Peyer's patch (tissue), 4 donors: ENCODE measurements at regions not wholly inside any gene's neighbourhood (a gene's known extent, or its start where the extent isn't known, plus 50 kb on each side); places are given as distances from the start of the nearest gene placed in this dataset.

ENCODE experiments used
- DNase-seq, 3 donors: peaks; one replicate each; pipeline ENCODE4 v3.0.0-alpha.2; 2017 to 2019
- H3K27ac ChIP-seq, 4 donors: fragments of 200-600 bp; sonication (generic); one replicate each; pipeline ENCODE4 v1.5.1; 2016 to 2019
- H3K27me3 ChIP-seq, 2 donors: fragments of 200-600 bp; sonication (generic); one replicate each; pipeline ENCODE4 v1.5.1; 2019
- H3K36me3 ChIP-seq, 3 donors: fragments of 200-600 bp; sonication (generic); one replicate each; pipeline ENCODE4 v1.5.1; 2016 to 2019
- H3K4me1 ChIP-seq, 4 donors: fragments of 200-600 bp; sonication (generic); one replicate each; pipeline ENCODE4 v1.5.1; 2016 to 2019
- H3K4me3 ChIP-seq, 4 donors: fragments of 200-600 bp; sonication (generic); 1 replicate in 3 of 4; 2 replicates in 1 of 4; pipeline ENCODE4 v1.5.1; 2016 to 2019; ENCODE audit warnings: mild to moderate bottlenecking in 1 of 4
- H3K9me3 ChIP-seq, 4 donors: fragments of 200-600 bp; sonication (generic); one replicate each; pipeline ENCODE4 v1.5.1; 2016 to 2019; ENCODE audit warnings: mild to moderate bottlenecking in 1 of 4
- CTCF ChIP-seq, 6 experiments: fragments of 450-650 bp in 4 of 6; fragments of 200-600 bp in 2 of 6; sonication (generic) in 1 of 6; IDR thresholded peaks; one replicate each; pipeline ENCODE4 v1.5.1; 2017 to 2019; ENCODE audit warnings: antibody characterized with exemption in 6 of 6, mild to moderate bottlenecking in 3 of 6, moderate library complexity in 1 of 6
- POLR2A ChIP-seq, 2 donors: fragments of 450-650 bp; IDR thresholded peaks; one replicate each; pipeline ENCODE4 v1.5.1; 2017; ENCODE audit warnings: antibody characterized with exemption in 2 of 2, mild to moderate bottlenecking in 2 of 2, moderate library complexity in 2 of 2

GRCh38 chr4:20046179-20046578, 205.5 kb upstream of the SLIT2 start:
- Histone ChIP-seq H3K9me3 (no peaks in the 10 kb centered on the region), H3K4me1 (no peaks in the 10 kb centered on the region), H3K36me3 (no peaks in the 10 kb centered on the region), H3K27me3 (no peaks in the 10 kb centered on the region), H3K4me3 (no peak overlapping the region), H3K27ac (no peak overlapping the region)
- no peak for DNase-seq
- TF ChIP-seq POLR2A (IDR thresholded peaks at IDR 0.05) (no peak), CTCF (IDR thresholded peaks at IDR 0.05) (no peak)

DNA sequence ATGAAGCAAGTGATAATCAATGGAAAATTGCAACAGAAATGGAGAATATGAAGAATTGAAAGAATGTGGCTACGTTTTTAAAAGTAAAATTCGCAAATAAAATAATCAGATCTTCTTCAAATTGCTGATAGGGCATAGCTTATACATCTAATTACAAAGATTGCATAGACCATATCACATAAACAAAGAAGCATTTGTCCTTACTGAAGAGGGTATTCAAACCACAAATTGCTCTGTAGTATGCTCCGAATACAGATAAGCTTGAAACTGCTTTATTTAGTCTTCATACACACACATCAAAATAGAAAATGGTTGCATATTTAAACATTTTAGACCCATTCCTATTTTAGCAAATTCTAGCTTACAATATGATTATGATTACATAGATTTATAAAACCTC, 206.7 kb upstream of the SLIT2 start:
- no peaks in the 10 kb centered on the region for H3K4me1 ChIP-seq
- no peaks in the 10 kb centered on the region for H3K9me3 ChIP-seq
- H3K4me3 ChIP-seq = no peak overlapping the region
- TF ChIP-seq POLR2A (IDR thresholded peaks at IDR 0.05) (no peak), CTCF (IDR thresholded peaks at IDR 0.05) (no peak)
- H3K27ac ChIP-seq = no peak overlapping the region
- H3K27me3 ChIP-seq = no peaks in the 10 kb centered on the region
- no peak for DNase-seq
- H3K36me3 ChIP-seq = no peaks in the 10 kb centered on the region

DNA sequence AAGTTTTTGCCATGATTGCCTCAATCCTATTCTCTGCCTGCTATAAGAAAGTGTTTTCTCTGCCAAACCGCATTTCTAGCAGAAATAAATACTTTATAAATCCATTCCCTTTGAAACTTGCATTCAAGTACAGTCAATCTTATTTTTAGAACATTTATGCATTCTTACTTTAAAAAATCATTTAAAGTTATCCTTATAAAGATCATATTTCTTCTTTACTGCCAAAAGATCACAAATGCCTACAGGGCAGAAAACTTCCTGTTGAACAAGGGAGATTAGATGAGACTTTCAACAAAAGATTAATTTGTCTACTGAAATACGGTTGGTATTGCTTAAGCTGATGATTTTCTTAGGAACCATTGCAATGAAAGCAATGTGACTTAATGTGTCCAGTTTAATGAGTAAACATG, 207.2 kb upstream of the SLIT2 start:
- Histone ChIP-seq H3K9me3 (no peaks in the 10 kb centered on the region), H3K36me3 (no peaks in the 10 kb centered on the region), H3K4me1 (no peaks in the 10 kb centered on the region), H3K27me3 (no peaks in the 10 kb centered on the region), H3K27ac (no peak overlapping the region), H3K4me3 (no peak overlapping the region)
- DNase-seq = no peak
- TF ChIP-seq CTCF (IDR thresholded peaks at IDR 0.05) (no peak), POLR2A (IDR thresholded peaks at IDR 0.05) (no peak)

DNA sequence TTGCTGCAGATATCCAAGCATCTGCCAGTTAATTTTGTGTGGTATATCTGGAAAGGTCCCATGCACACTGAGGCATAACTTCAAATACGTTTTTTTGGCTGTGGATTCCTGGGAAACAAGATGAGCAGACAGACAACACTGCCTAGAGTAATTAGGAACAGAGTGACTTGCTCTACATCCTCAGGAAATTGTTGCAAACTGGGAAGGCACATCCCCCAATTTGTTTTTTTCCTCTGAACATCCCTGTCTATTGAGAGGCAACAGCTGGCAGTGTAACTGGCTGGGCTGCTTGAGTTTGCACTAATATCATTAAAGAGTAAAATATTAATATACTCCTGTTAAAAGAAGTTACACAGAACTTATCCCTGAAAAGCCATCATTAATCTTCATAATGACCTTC, 207.7 kb upstream of the SLIT2 start:
- Histone ChIP-seq H3K4me1 (no peaks in the 10 kb centered on the region), H3K27ac (no peak overlapping the region), H3K36me3 (no peaks in the 10 kb centered on the region), H3K27me3 (no peaks in the 10 kb centered on the region), H3K9me3 (no peaks in the 10 kb centered on the region), H3K4me3 (no peak overlapping the region)
- DNase-seq = no peak
- TF ChIP-seq POLR2A (IDR thresholded peaks at IDR 0.05) (no peak), CTCF (IDR thresholded peaks at IDR 0.05) (no peak)

DNA sequence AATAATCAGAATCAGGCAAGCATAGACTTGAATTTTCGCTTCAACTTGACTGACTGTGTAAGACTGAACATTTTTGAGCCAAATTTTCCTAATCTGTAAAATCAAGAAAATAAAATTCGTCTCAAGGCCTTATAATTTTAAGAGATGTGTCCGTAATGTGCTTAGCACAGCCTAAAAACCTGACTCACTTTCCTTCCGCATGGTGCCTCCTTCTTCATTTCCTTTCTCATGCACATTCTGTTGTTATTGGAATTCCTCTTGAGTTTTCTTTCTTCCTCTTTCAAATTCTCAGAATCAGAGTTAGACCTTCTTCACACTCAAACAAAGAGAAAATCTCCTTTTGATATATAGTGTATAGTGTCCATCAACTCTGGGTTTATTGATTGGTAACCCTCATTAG, 208.9 kb upstream of the SLIT2 start:
- H3K4me1 ChIP-seq = no peaks in the 10 kb centered on the region
- no peak for DNase-seq
- TF ChIP-seq CTCF (IDR thresholded peaks at IDR 0.05) (no peak), POLR2A (IDR thresholded peaks at IDR 0.05) (no peak)

GRCh38 chr4:20041839-20042407, 209.8 kb upstream of the SLIT2 start:
- no peak for DNase-seq
- no peaks in the 10 kb centered on the region for H3K9me3 ChIP-seq
- H3K4me1 ChIP-seq = no peaks in the 10 kb centered on the region
- no peak for TF ChIP-seq POLR2A (IDR thresholded peaks at IDR 0.05)
- no peak for TF ChIP-seq CTCF (IDR thresholded peaks at IDR 0.05)
- H3K27ac ChIP-seq = no peak overlapping the region
- H3K27me3 ChIP-seq = no peaks in the 10 kb centered on the region
- no peaks in the 10 kb centered on the region for H3K36me3 ChIP-seq
- H3K4me3 ChIP-seq = no peak overlapping the region

More for the DNA sequence above, 208.9 kb upstream of the SLIT2 start:
- H3K36me3 ChIP-seq = no peaks in the 10 kb centered on the region
- no peak overlapping the region for H3K27ac ChIP-seq
- no peaks in the 10 kb centered on the region for H3K9me3 ChIP-seq
- H3K27me3 ChIP-seq = no peaks in the 10 kb centered on the region
- no peak overlapping the region for H3K4me3 ChIP-seq
